NCI-H2171 treated with DMSO at 0.1 percent for 48 hours (cell line): ENCODE measurements at regions not wholly inside any gene's neighbourhood (a gene's known extent, or its start where the extent isn't known, plus 50 kb on each side); places are given as distances from the start of the nearest gene placed in this dataset.

ENCODE experiments used
- DNase-seq: peaks from one replicate; lab custom pipeline; 2025; lab: John Stamatoyannopoulos, UW

GRCh38 chr2:136062066-136062837 is 55.7 kb downstream of the CXCR4 start:
- DNase-seq: no peak

GRCh38 chr2:136060416-136060815 is 57.5 kb downstream of the CXCR4 start:
- DNase-seq: no peak

- DNase-seq: peak; percentile 43
Observed at GRCh38 chr2:136059036-136059472, 58.9 kb downstream of the CXCR4 start.

GRCh38 chr2:136058262-136058661 is 59.7 kb downstream of the CXCR4 start:
- DNase-seq: no peak

GRCh38 chr2:136057802-136058140 is 60.2 kb downstream of the CXCR4 start:
- DNase-seq: no peak

- no peak for DNase-seq
Observed at GRCh38 chr2:136057023-136057801, 60.7 kb downstream of the CXCR4 start.

- DNase-seq: no peak
Observed at GRCh38 chr2:136055929-136056688, 61.8 kb downstream of the CXCR4 start.

- DNase-seq: no peak
Observed at GRCh38 chr2:136054856-136055255, 63.1 kb downstream of the CXCR4 start.

- DNase-seq: no peak
Observed at GRCh38 chr2:136052369-136053362, 65.3 kb downstream of the CXCR4 start.

- no peak for DNase-seq
Observed at GRCh38 chr2:136051725-136052048, 66.3 kb upstream of the DARS1 start.

- DNase-seq: no peak
Observed at GRCh38 chr2:136051001-136051724, 65.7 kb upstream of the DARS1 start.

- DNase-seq: no peak
Observed at GRCh38 chr2:136049991-136050920, 64.8 kb upstream of the DARS1 start.

GRCh38 chr2:136049011-136049742 is 63.8 kb upstream of the DARS1 start:
- DNase-seq: no peak

- no peak for DNase-seq
Observed at GRCh38 chr2:136045835-136046570, 60.6 kb upstream of the DARS1 start.

- DNase-seq: no peak
Observed at GRCh38 chr2:136045344-136045743, 59.9 kb upstream of the DARS1 start.
